ENCODE measurements at regions not wholly inside any gene's neighbourhood (a gene's known extent, or its start where the extent isn't known, plus 50 kb on each side); places are given as distances from the start of the nearest gene placed in this dataset.
"Not testable (repeated sequence)": the region's sequence is repeated elsewhere in the genome, so short reads cannot be mapped to it uniquely, and the experiment has no call there.

GRCh38 chr1:79193211-79194079 lies 186.9 kb upstream of the ADGRL4 start:
- Histone ChIP-seq H3K36me3 (ENCODE audit: control insufficient read depth, insufficient read depth, low read length) (no peaks in the 10 kb centered on the region), H3K9me3 (ENCODE audit: control insufficient read depth, insufficient read depth, low read length) (no peaks in the 10 kb centered on the region), H3K27me3 (ENCODE audit: control insufficient read depth, insufficient read depth, low read length) (no peaks in the 10 kb centered on the region), H3K27ac (ENCODE audit: low read depth, low read length) (peak overlapping the region; percentile 61), H3K9ac (ENCODE audit: low read depth, low read length) (peak overlapping the region; percentile 46; the same call in 1 of the 2 replicates), H3K4me3 (ENCODE audit: low read depth, low read length) (no peak overlapping the region), H3K4me1 (ENCODE audit: control insufficient read depth, insufficient read depth, low read length) (peaks cover 10% of the 10 kb centered on the region)

GRCh38 chr1:79190074-79190473 lies 183.5 kb upstream of the ADGRL4 start:
- H3K27me3 ChIP-seq (ENCODE audit: control insufficient read depth, insufficient read depth, low read length), result no peaks in the 10 kb centered on the region
- H3K9me3 ChIP-seq (ENCODE audit: control insufficient read depth, insufficient read depth, low read length), result no peaks in the 10 kb centered on the region
- no peak overlapping the region for H3K4me3 ChIP-seq (ENCODE audit: low read depth, low read length)
- no peak overlapping the region for H3K27ac ChIP-seq (ENCODE audit: low read depth, low read length)
- no peaks in the 10 kb centered on the region for H3K36me3 ChIP-seq (ENCODE audit: control insufficient read depth, insufficient read depth, low read length)
- H3K4me1 ChIP-seq (ENCODE audit: control insufficient read depth, insufficient read depth, low read length), result peaks cover 10% of the 10 kb centered on the region
- H3K9ac ChIP-seq (ENCODE audit: low read depth, low read length), result no peak overlapping the region

- Histone ChIP-seq H3K36me3 (ENCODE audit: control insufficient read depth, insufficient read depth, low read length) (no peaks in the 10 kb centered on the region), H3K27ac (ENCODE audit: low read depth, low read length) (no peak overlapping the region), H3K27me3 (ENCODE audit: control insufficient read depth, insufficient read depth, low read length) (no peaks in the 10 kb centered on the region), H3K4me1 (ENCODE audit: control insufficient read depth, insufficient read depth, low read length) (peaks cover 5% of the 10 kb centered on the region), H3K9me3 (ENCODE audit: control insufficient read depth, insufficient read depth, low read length) (no peaks in the 10 kb centered on the region), H3K4me3 (ENCODE audit: low read depth, low read length) (no peak overlapping the region), H3K9ac (ENCODE audit: low read depth, low read length) (no peak overlapping the region)
These were observed 181.8 kb upstream of the ADGRL4 start for GRCh38 chr1:79188337-79188736.

- H3K4me3 ChIP-seq (ENCODE audit: low read depth, low read length), result no peak overlapping the region
- H3K4me1 ChIP-seq (ENCODE audit: control insufficient read depth, insufficient read depth, low read length), result no peaks in the 10 kb centered on the region
- H3K9me3 ChIP-seq (ENCODE audit: control insufficient read depth, insufficient read depth, low read length), result no peaks in the 10 kb centered on the region
- no peak overlapping the region for H3K27ac ChIP-seq (ENCODE audit: low read depth, low read length)
- no peak overlapping the region for H3K9ac ChIP-seq (ENCODE audit: low read depth, low read length)
- no peaks in the 10 kb centered on the region for H3K27me3 ChIP-seq (ENCODE audit: control insufficient read depth, insufficient read depth, low read length)
- H3K36me3 ChIP-seq (ENCODE audit: control insufficient read depth, insufficient read depth, low read length), result no peaks in the 10 kb centered on the region
These were observed 179.7 kb upstream of the ADGRL4 start for GRCh38 chr1:79186260-79186659.

GRCh38 chr1:79177844-79178243 lies 171.3 kb upstream of the ADGRL4 start:
- no peak overlapping the region for H3K9ac ChIP-seq (ENCODE audit: low read depth, low read length)
- H3K9me3 ChIP-seq (ENCODE audit: control insufficient read depth, insufficient read depth, low read length), result peaks cover 12% of the 10 kb centered on the region; the same call in 1 of the 2 replicates
- H3K27me3 ChIP-seq (ENCODE audit: control insufficient read depth, insufficient read depth, low read length), result no peaks in the 10 kb centered on the region
- no peaks in the 10 kb centered on the region for H3K36me3 ChIP-seq (ENCODE audit: control insufficient read depth, insufficient read depth, low read length)
- no peaks in the 10 kb centered on the region for H3K4me1 ChIP-seq (ENCODE audit: control insufficient read depth, insufficient read depth, low read length)
- H3K27ac ChIP-seq (ENCODE audit: low read depth, low read length), result no peak overlapping the region
- H3K4me3 ChIP-seq (ENCODE audit: low read depth, low read length), result no peak overlapping the region

GRCh38 chr1:79161077-79161476 lies 154.5 kb upstream of the ADGRL4 start:
- no peak overlapping the region for H3K9ac ChIP-seq (ENCODE audit: low read depth, low read length)
- H3K9me3 ChIP-seq (ENCODE audit: control insufficient read depth, insufficient read depth, low read length), result peaks cover 4% of the 10 kb centered on the region; the same call in 1 of the 2 replicates
- H3K4me1 ChIP-seq (ENCODE audit: control insufficient read depth, insufficient read depth, low read length), result no peaks in the 10 kb centered on the region
- no peak overlapping the region for H3K27ac ChIP-seq (ENCODE audit: low read depth, low read length)
- H3K36me3 ChIP-seq (ENCODE audit: control insufficient read depth, insufficient read depth, low read length), result no peaks in the 10 kb centered on the region
- H3K4me3 ChIP-seq (ENCODE audit: low read depth, low read length), result no peak overlapping the region
- H3K27me3 ChIP-seq (ENCODE audit: control insufficient read depth, insufficient read depth, low read length), result no peaks in the 10 kb centered on the region

- no peak overlapping the region for H3K27ac ChIP-seq (ENCODE audit: low read depth, low read length)
- H3K4me1 ChIP-seq (ENCODE audit: control insufficient read depth, insufficient read depth, low read length), result no peaks in the 10 kb centered on the region
- H3K36me3 ChIP-seq (ENCODE audit: control insufficient read depth, insufficient read depth, low read length), result no peaks in the 10 kb centered on the region
- H3K9ac ChIP-seq (ENCODE audit: low read depth, low read length), result no peak overlapping the region
- H3K4me3 ChIP-seq (ENCODE audit: low read depth, low read length), result no peak overlapping the region
- H3K27me3 ChIP-seq (ENCODE audit: control insufficient read depth, insufficient read depth, low read length), result no peaks in the 10 kb centered on the region
- H3K9me3 ChIP-seq (ENCODE audit: control insufficient read depth, insufficient read depth, low read length), result no peaks in the 10 kb centered on the region
These were observed 149.5 kb upstream of the ADGRL4 start for GRCh38 chr1:79155991-79156390.

- Histone ChIP-seq H3K36me3 (ENCODE audit: control insufficient read depth, insufficient read depth, low read length) (no peaks in the 10 kb centered on the region), H3K4me1 (ENCODE audit: control insufficient read depth, insufficient read depth, low read length) (no peaks in the 10 kb centered on the region), H3K9ac (ENCODE audit: low read depth, low read length) (no peak overlapping the region), H3K9me3 (ENCODE audit: control insufficient read depth, insufficient read depth, low read length) (no peaks in the 10 kb centered on the region), H3K4me3 (ENCODE audit: low read depth, low read length) (no peak overlapping the region), H3K27me3 (ENCODE audit: control insufficient read depth, insufficient read depth, low read length) (no peaks in the 10 kb centered on the region), H3K27ac (ENCODE audit: low read depth, low read length) (no peak overlapping the region)
These were observed 144.7 kb upstream of the ADGRL4 start for GRCh38 chr1:79151006-79151796.

GRCh38 chr1:79150576-79150975 lies 144.0 kb upstream of the ADGRL4 start:
- H3K4me1 ChIP-seq (ENCODE audit: control insufficient read depth, insufficient read depth, low read length), result no peaks in the 10 kb centered on the region
- H3K27ac ChIP-seq (ENCODE audit: low read depth, low read length), result no peak overlapping the region
- no peak overlapping the region for H3K4me3 ChIP-seq (ENCODE audit: low read depth, low read length)
- no peak overlapping the region for H3K9ac ChIP-seq (ENCODE audit: low read depth, low read length)
- no peaks in the 10 kb centered on the region for H3K36me3 ChIP-seq (ENCODE audit: control insufficient read depth, insufficient read depth, low read length)
- no peaks in the 10 kb centered on the region for H3K27me3 ChIP-seq (ENCODE audit: control insufficient read depth, insufficient read depth, low read length)
- no peaks in the 10 kb centered on the region for H3K9me3 ChIP-seq (ENCODE audit: control insufficient read depth, insufficient read depth, low read length)

- not testable (repeated sequence) for H3K4me3 ChIP-seq (ENCODE audit: low read depth, low read length); H3K27ac ChIP-seq (ENCODE audit: low read depth, low read length); H3K27me3 ChIP-seq (ENCODE audit: control insufficient read depth, insufficient read depth, low read length); H3K9ac ChIP-seq (ENCODE audit: low read depth, low read length); H3K4me1 ChIP-seq (ENCODE audit: control insufficient read depth, insufficient read depth, low read length); H3K36me3 ChIP-seq (ENCODE audit: control insufficient read depth, insufficient read depth, low read length)
- peaks cover 22% of the 10 kb centered on the region for H3K9me3 ChIP-seq (ENCODE audit: control insufficient read depth, insufficient read depth, low read length)
These were observed 131.7 kb upstream of the ADGRL4 start for GRCh38 chr1:79138227-79138626.

GRCh38 chr1:79133774-79134364 lies 127.3 kb upstream of the ADGRL4 start:
- no peaks in the 10 kb centered on the region for H3K4me1 ChIP-seq (ENCODE audit: control insufficient read depth, insufficient read depth, low read length)
- H3K9me3 ChIP-seq (ENCODE audit: control insufficient read depth, insufficient read depth, low read length), result peaks cover 14% of the 10 kb centered on the region
- H3K27ac ChIP-seq (ENCODE audit: low read depth, low read length), result no peak overlapping the region
- no peaks in the 10 kb centered on the region for H3K36me3 ChIP-seq (ENCODE audit: control insufficient read depth, insufficient read depth, low read length)
- no peak overlapping the region for H3K4me3 ChIP-seq (ENCODE audit: low read depth, low read length)
- H3K27me3 ChIP-seq (ENCODE audit: control insufficient read depth, insufficient read depth, low read length), result no peaks in the 10 kb centered on the region
- no peak overlapping the region for H3K9ac ChIP-seq (ENCODE audit: low read depth, low read length)

All from HUES48 (cell line).